OCI-LY3 (cell line): ENCODE measurements at regions not wholly inside any gene's neighbourhood (a gene's known extent, or its start where the extent isn't known, plus 50 kb on each side); places are given as distances from the start of the nearest gene placed in this dataset.

ENCODE experiments used
- EZH2phosphoT487 ChIP-seq: fragments of 200-600 bp; shearing (Covaris generic); IDR thresholded peaks from 2 replicates; pipeline ENCODE4 v1.6.1; 2018; ENCODE audit warnings: antibody characterized with exemption, mixed run types, low read depth
- TF ChIP-seq, protein P1 (sequence below): fragments of 200-600, 300-600 bp; sonication (generic); IDR thresholded peaks from 2 replicates; pipeline ENCODE4 v1.5.1; 2014; ENCODE audit warnings: antibody characterized with exemption, low read length, low read depth

GRCh38 chr18:55866006-55866405 is 278.0 kb upstream of the TCF4 start:
- TF ChIP-seq, protein P1, sequence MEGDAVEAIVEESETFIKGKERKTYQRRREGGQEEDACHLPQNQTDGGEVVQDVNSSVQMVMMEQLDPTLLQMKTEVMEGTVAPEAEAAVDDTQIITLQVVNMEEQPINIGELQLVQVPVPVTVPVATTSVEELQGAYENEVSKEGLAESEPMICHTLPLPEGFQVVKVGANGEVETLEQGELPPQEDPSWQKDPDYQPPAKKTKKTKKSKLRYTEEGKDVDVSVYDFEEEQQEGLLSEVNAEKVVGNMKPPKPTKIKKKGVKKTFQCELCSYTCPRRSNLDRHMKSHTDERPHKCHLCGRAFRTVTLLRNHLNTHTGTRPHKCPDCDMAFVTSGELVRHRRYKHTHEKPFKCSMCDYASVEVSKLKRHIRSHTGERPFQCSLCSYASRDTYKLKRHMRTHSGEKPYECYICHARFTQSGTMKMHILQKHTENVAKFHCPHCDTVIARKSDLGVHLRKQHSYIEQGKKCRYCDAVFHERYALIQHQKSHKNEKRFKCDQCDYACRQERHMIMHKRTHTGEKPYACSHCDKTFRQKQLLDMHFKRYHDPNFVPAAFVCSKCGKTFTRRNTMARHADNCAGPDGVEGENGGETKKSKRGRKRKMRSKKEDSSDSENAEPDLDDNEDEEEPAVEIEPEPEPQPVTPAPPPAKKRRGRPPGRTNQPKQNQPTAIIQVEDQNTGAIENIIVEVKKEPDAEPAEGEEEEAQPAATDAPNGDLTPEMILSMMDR = no peak
- no peak for TF ChIP-seq EZH2phosphoT487
